ENCODE measurements at regions not wholly inside any gene's neighbourhood (a gene's known extent, or its start where the extent isn't known, plus 50 kb on each side); places are given as distances from the start of the nearest gene placed in this dataset.

- Histone ChIP-seq H3K9me3 (ENCODE audit: control insufficient read depth, insufficient read depth, low read depth, low read length) (no peaks in the 10 kb centered on the region), H3K36me3 (ENCODE audit: control insufficient read depth, insufficient read depth, low read length) (no peaks in the 10 kb centered on the region), H3K4me3 (ENCODE audit: low read depth in 2 of 2, low read length in 2 of 2) (no peak overlapping the region), H3K27ac (ENCODE audit: low read length) (no peak overlapping the region), H3K27me3 (ENCODE audit: control insufficient read depth, insufficient read depth, low read length) (no peaks in the 10 kb centered on the region), H3K4me1 (ENCODE audit: control insufficient read depth, insufficient read depth, low read length) (no peaks in the 10 kb centered on the region)
- in situ Hi-C loops (cut with HindIII; ENCODE audit: low pct_unique_long_range_greater_than_20kb, low sequenced_read_pairs) = no loop called here
- no peak for DNase-seq (ENCODE audit: low read depth, low spot score)
- POLR2A ChIA-PET = no interaction called here
- CTCF ChIA-PET = no interaction called here
- BruUV-seq (replicated peaks) = no TSS peak
- intact Hi-C loops (cut with micrococcal nuclease; ENCODE audit: unreplicated experiment) = no loop called here
- TF ChIP-seq SIN3A (IDR thresholded peaks at IDR 0.05; ENCODE audit: borderline replicate concordance, insufficient read depth, low read depth, low read length) (no peak), POLR2AphosphoS5 (IDR thresholded peaks at IDR 0.05; ENCODE audit: low read depth, low read length) (no peak), TCF7L2 (IDR thresholded peaks at IDR 0.05; ENCODE audit: low read depth, low read length) (no peak)
- TF ChIP-seq, protein P1, sequence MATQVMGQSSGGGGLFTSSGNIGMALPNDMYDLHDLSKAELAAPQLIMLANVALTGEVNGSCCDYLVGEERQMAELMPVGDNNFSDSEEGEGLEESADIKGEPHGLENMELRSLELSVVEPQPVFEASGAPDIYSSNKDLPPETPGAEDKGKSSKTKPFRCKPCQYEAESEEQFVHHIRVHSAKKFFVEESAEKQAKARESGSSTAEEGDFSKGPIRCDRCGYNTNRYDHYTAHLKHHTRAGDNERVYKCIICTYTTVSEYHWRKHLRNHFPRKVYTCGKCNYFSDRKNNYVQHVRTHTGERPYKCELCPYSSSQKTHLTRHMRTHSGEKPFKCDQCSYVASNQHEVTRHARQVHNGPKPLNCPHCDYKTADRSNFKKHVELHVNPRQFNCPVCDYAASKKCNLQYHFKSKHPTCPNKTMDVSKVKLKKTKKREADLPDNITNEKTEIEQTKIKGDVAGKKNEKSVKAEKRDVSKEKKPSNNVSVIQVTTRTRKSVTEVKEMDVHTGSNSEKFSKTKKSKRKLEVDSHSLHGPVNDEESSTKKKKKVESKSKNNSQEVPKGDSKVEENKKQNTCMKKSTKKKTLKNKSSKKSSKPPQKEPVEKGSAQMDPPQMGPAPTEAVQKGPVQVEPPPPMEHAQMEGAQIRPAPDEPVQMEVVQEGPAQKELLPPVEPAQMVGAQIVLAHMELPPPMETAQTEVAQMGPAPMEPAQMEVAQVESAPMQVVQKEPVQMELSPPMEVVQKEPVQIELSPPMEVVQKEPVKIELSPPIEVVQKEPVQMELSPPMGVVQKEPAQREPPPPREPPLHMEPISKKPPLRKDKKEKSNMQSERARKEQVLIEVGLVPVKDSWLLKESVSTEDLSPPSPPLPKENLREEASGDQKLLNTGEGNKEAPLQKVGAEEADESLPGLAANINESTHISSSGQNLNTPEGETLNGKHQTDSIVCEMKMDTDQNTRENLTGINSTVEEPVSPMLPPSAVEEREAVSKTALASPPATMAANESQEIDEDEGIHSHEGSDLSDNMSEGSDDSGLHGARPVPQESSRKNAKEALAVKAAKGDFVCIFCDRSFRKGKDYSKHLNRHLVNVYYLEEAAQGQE (IDR thresholded peaks at IDR 0.05; ENCODE audit: insufficient read depth in 1 of 2, low read depth in 2 of 2, low read length in 1 of 2) = no peak
- TF ChIP-seq, protein P2, sequence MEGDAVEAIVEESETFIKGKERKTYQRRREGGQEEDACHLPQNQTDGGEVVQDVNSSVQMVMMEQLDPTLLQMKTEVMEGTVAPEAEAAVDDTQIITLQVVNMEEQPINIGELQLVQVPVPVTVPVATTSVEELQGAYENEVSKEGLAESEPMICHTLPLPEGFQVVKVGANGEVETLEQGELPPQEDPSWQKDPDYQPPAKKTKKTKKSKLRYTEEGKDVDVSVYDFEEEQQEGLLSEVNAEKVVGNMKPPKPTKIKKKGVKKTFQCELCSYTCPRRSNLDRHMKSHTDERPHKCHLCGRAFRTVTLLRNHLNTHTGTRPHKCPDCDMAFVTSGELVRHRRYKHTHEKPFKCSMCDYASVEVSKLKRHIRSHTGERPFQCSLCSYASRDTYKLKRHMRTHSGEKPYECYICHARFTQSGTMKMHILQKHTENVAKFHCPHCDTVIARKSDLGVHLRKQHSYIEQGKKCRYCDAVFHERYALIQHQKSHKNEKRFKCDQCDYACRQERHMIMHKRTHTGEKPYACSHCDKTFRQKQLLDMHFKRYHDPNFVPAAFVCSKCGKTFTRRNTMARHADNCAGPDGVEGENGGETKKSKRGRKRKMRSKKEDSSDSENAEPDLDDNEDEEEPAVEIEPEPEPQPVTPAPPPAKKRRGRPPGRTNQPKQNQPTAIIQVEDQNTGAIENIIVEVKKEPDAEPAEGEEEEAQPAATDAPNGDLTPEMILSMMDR (IDR thresholded peaks at IDR 0.05) = no peak
- ATAC-seq = no peak
These were observed 391.9 kb downstream of the GALC start for GRCh38 chr14:87601036-87601435.

- Histone ChIP-seq H3K9me3 (ENCODE audit: control insufficient read depth, insufficient read depth, low read depth, low read length) (no peaks in the 10 kb centered on the region), H3K4me1 (ENCODE audit: control insufficient read depth, insufficient read depth, low read length) (no peaks in the 10 kb centered on the region), H3K4me3 (ENCODE audit: low read depth in 2 of 2, low read length in 2 of 2) (no peak overlapping the region), H3K27me3 (ENCODE audit: control insufficient read depth, insufficient read depth, low read length) (no peaks in the 10 kb centered on the region), H3K27ac (ENCODE audit: low read length) (no peak overlapping the region), H3K36me3 (ENCODE audit: control insufficient read depth, insufficient read depth, low read length) (no peaks in the 10 kb centered on the region)
- intact Hi-C loops (cut with micrococcal nuclease; ENCODE audit: unreplicated experiment) = no loop called here
- no peak for ATAC-seq
- CTCF ChIA-PET = no interaction called here
- BruUV-seq (replicated peaks) = no TSS peak
- POLR2A ChIA-PET = no interaction called here
- no peak for TF ChIP-seq SIN3A (IDR thresholded peaks at IDR 0.05; ENCODE audit: borderline replicate concordance, insufficient read depth, low read depth, low read length)
- TF ChIP-seq, protein P1 (IDR thresholded peaks at IDR 0.05; ENCODE audit: insufficient read depth in 1 of 2, low read depth in 2 of 2, low read length in 1 of 2) = no peak
- TF ChIP-seq POLR2AphosphoS5 (IDR thresholded peaks at IDR 0.05; ENCODE audit: low read depth, low read length) = no peak
- no peak for TF ChIP-seq TCF7L2 (IDR thresholded peaks at IDR 0.05; ENCODE audit: low read depth, low read length)
- TF ChIP-seq, protein P2 (IDR thresholded peaks at IDR 0.05) = no peak
- no peak for DNase-seq (ENCODE audit: low read depth, low spot score)
- in situ Hi-C loops (cut with HindIII; ENCODE audit: low pct_unique_long_range_greater_than_20kb, low sequenced_read_pairs) = no loop called here
These were observed 392.7 kb downstream of the GALC start for GRCh38 chr14:87600240-87600639.

All from Panc1 (cell line).